Stimulated activated naive B cell treated with anti-CD40 and anti-IgM and Interleukin-4, amounts not matched to agents 10 μg/mL and 1 μg/mL and 100 μg/mL, for 72 hours (primary cell): ENCODE measurements at regions not wholly inside any gene's neighbourhood (a gene's known extent, or its start where the extent isn't known, plus 50 kb on each side); places are given as distances from the start of the nearest gene placed in this dataset.
A peak's percentile ranks its signal among the peaks of the same experiment; 100 is the strongest.
"Not testable (repeated sequence)": the region's sequence is repeated elsewhere in the genome, so short reads cannot be mapped to it uniquely, and the experiment has no call there.

Experiments
- ATAC-seq, 2 donors: fragments of 150-1000 bp; cut with Tn5 transposase; replicated peaks; 2 replicates each; pipeline ENCODE4 v1.10.0; 2021; ENCODE audit warnings: moderate library complexity in 1 of 2
- DNase-seq: peaks from one replicate; pipeline ENCODE4 v3.0.0; 2021
- H3K27ac Mint-ChIP-seq: one replicate; pipeline ENCODE4 v1.8.0; 2022; ENCODE audit warnings: mild to moderate bottlenecking, mixed read lengths
- H3K27me3 Mint-ChIP-seq, 2 donors: one replicate each; pipeline ENCODE4 v1.8.0; 2022; ENCODE audit warnings: mixed read lengths in 2 of 2
- H3K36me3 Mint-ChIP-seq, 2 donors: one replicate each; pipeline ENCODE4 v1.8.0; 2022; ENCODE audit warnings: mixed read lengths in 2 of 2, mild to moderate bottlenecking in 1 of 2
- H3K4me1 Mint-ChIP-seq, 2 donors: one replicate each; pipeline ENCODE4 v1.8.0; 2022; ENCODE audit warnings: mixed read lengths in 2 of 2, mild to moderate bottlenecking in 1 of 2
- H3K4me3 Mint-ChIP-seq, 2 donors: one replicate each; pipeline ENCODE4 v1.8.0; 2022; ENCODE audit warnings: mild to moderate bottlenecking in 2 of 2, mixed read lengths in 2 of 2, moderate library complexity in 1 of 2
- H3K9me3 Mint-ChIP-seq, 2 donors: one replicate each; pipeline ENCODE4 v1.8.0; 2022; ENCODE audit warnings: mixed read lengths in 2 of 2, mild to moderate bottlenecking in 1 of 2

GRCh38 chr6:15825332-15825930, 162.6 kb upstream of the DTNBP1 start:
- Mint-ChIP-seq H3K27me3 (peaks cover 11 to 13% of the 10 kb centered on the region in 2 donors), H3K36me3 (no peaks in the 10 kb centered on the region), H3K9me3 (no peaks in the 10 kb centered on the region), H3K27ac (no peak overlapping the region), H3K4me1 (peaks cover 9 to 26% of the 10 kb centered on the region in 2 donors), H3K4me3 (no peak overlapping the region)
- ATAC-seq (no peak), DNase-seq (no peak)

- Mint-ChIP-seq H3K27me3 (peaks cover 11 to 13% of the 10 kb centered on the region in 2 donors), H3K4me1 (peaks cover 9 to 30% of the 10 kb centered on the region in 2 donors), H3K4me3 (no peak overlapping the region), H3K36me3 (no peaks in the 10 kb centered on the region), H3K9me3 (no peaks in the 10 kb centered on the region), H3K27ac (no peak overlapping the region)
- DNase-seq: no peak
- no peak for ATAC-seq
Observed at GRCh38 chr6:15824811-15825210, 162.0 kb upstream of the DTNBP1 start.

- peaks cover 11 to 13% of the 10 kb centered on the region in 2 donors for H3K27me3 Mint-ChIP-seq
- no peaks in the 10 kb centered on the region for H3K36me3 Mint-ChIP-seq
- peaks cover 5 to 25% of the 10 kb centered on the region in 2 donors for H3K4me1 Mint-ChIP-seq
- H3K9me3 Mint-ChIP-seq: no peaks in the 10 kb centered on the region
- H3K27ac Mint-ChIP-seq: no peak overlapping the region
- ATAC-seq (no peak), DNase-seq (no peak)
- H3K4me3 Mint-ChIP-seq: no peak overlapping the region
Observed at GRCh38 chr6:15823838-15824414, 161.1 kb upstream of the DTNBP1 start.

- Mint-ChIP-seq H3K4me1 (peaks cover 4 to 18% of the 10 kb centered on the region in 2 donors), H3K4me3 (no peak overlapping the region), H3K27me3 (peaks cover 11 to 13% of the 10 kb centered on the region in 2 donors), H3K36me3 (no peaks in the 10 kb centered on the region), H3K9me3 (no peaks in the 10 kb centered on the region), H3K27ac (no peak overlapping the region)
- DNase-seq: no peak
- no peak for ATAC-seq
Observed at GRCh38 chr6:15822835-15823234, 160.0 kb upstream of the DTNBP1 start.

GRCh38 chr6:15819841-15820240, 157.0 kb upstream of the DTNBP1 start:
- H3K4me3 Mint-ChIP-seq: no peak overlapping the region
- H3K4me1 Mint-ChIP-seq: peaks cover 0 to 10% of the 10 kb centered on the region in 2 donors
- ATAC-seq (no peak), DNase-seq (no peak)
- H3K27ac Mint-ChIP-seq: no peak overlapping the region
- no peaks in the 10 kb centered on the region for H3K36me3 Mint-ChIP-seq
- no peaks in the 10 kb centered on the region for H3K9me3 Mint-ChIP-seq
- H3K27me3 Mint-ChIP-seq: peaks cover 0 to 13% of the 10 kb centered on the region in 2 donors

GRCh38 chr6:15819226-15819625, 156.4 kb upstream of the DTNBP1 start:
- no peaks in the 10 kb centered on the region for H3K9me3 Mint-ChIP-seq
- no peak overlapping the region for H3K27ac Mint-ChIP-seq
- H3K36me3 Mint-ChIP-seq: no peaks in the 10 kb centered on the region
- peaks cover 0 to 13% of the 10 kb centered on the region in 2 donors for H3K27me3 Mint-ChIP-seq
- H3K4me1 Mint-ChIP-seq: peaks cover 0 to 10% of the 10 kb centered on the region in 2 donors
- H3K4me3 Mint-ChIP-seq: no peak overlapping the region
- ATAC-seq (no peak), DNase-seq (no peak)

GRCh38 chr6:15818491-15818890, 155.7 kb upstream of the DTNBP1 start:
- Mint-ChIP-seq H3K4me3 (no peak overlapping the region), H3K27me3 (peaks cover 0 to 13% of the 10 kb centered on the region in 2 donors), H3K27ac (no peak overlapping the region), H3K4me1 (peaks cover 2 to 14% of the 10 kb centered on the region in 2 donors), H3K36me3 (no peaks in the 10 kb centered on the region), H3K9me3 (no peaks in the 10 kb centered on the region)
- no peak for ATAC-seq
- no peak for DNase-seq

GRCh38 chr6:15818044-15818443, 155.2 kb upstream of the DTNBP1 start:
- no peak overlapping the region for H3K27ac Mint-ChIP-seq
- H3K4me1 Mint-ChIP-seq: peaks cover 3 to 16% of the 10 kb centered on the region in 2 donors
- no peak for DNase-seq
- H3K9me3 Mint-ChIP-seq: no peaks in the 10 kb centered on the region
- no peak for ATAC-seq
- H3K4me3 Mint-ChIP-seq: no peak overlapping the region
- H3K27me3 Mint-ChIP-seq: peaks cover 0 to 9% of the 10 kb centered on the region in 2 donors
- no peaks in the 10 kb centered on the region for H3K36me3 Mint-ChIP-seq

- H3K27me3 Mint-ChIP-seq: peaks cover 0 to 6% of the 10 kb centered on the region in 2 donors
- H3K27ac Mint-ChIP-seq: no peak overlapping the region
- no peak for ATAC-seq
Observed at GRCh38 chr6:15817100-15817499, 154.3 kb upstream of the DTNBP1 start.

GRCh38 chr6:15816661-15817060, 153.8 kb upstream of the DTNBP1 start:
- H3K36me3 Mint-ChIP-seq: no peaks in the 10 kb centered on the region
- no peak for DNase-seq
- peaks cover 0 to 6% of the 10 kb centered on the region in 2 donors for H3K27me3 Mint-ChIP-seq
- no peaks in the 10 kb centered on the region for H3K9me3 Mint-ChIP-seq
- H3K4me1 Mint-ChIP-seq: peaks cover 6 to 20% of the 10 kb centered on the region in 2 donors
- ATAC-seq: no peak
- no peak overlapping the region for H3K27ac Mint-ChIP-seq
- no peak overlapping the region for H3K4me3 Mint-ChIP-seq

More at GRCh38 chr6:15817100-15817499, 154.3 kb upstream of the DTNBP1 start:
- peaks cover 6 to 19% of the 10 kb centered on the region in 2 donors for H3K4me1 Mint-ChIP-seq
- no peak overlapping the region for H3K4me3 Mint-ChIP-seq
- no peak for DNase-seq
- H3K9me3 Mint-ChIP-seq: no peaks in the 10 kb centered on the region
- no peaks in the 10 kb centered on the region for H3K36me3 Mint-ChIP-seq

GRCh38 chr6:15813698-15814097, 150.9 kb upstream of the DTNBP1 start:
- DNase-seq (peak; percentile 11), ATAC-seq (peak; percentile 83 to 84)
- not testable (repeated sequence) for H3K36me3 Mint-ChIP-seq, H3K27me3 Mint-ChIP-seq, H3K4me3 Mint-ChIP-seq, H3K9me3 Mint-ChIP-seq, H3K27ac Mint-ChIP-seq
- H3K4me1 Mint-ChIP-seq: peaks cover 6 to 10% of the 10 kb centered on the region in 2 donors

- DNase-seq: no peak
- H3K9me3 Mint-ChIP-seq: no peaks in the 10 kb centered on the region
- no peak for ATAC-seq
- H3K4me3 Mint-ChIP-seq: no peak overlapping the region
- no peaks in the 10 kb centered on the region for H3K27me3 Mint-ChIP-seq
- no peak overlapping the region for H3K27ac Mint-ChIP-seq
- H3K36me3 Mint-ChIP-seq: no peaks in the 10 kb centered on the region
- H3K4me1 Mint-ChIP-seq: peaks cover 6 to 10% of the 10 kb centered on the region in 2 donors
Observed at GRCh38 chr6:15811107-15811506, 148.3 kb upstream of the DTNBP1 start.

GRCh38 chr6:15810618-15811017, 147.8 kb upstream of the DTNBP1 start:
- no peak for ATAC-seq
- Mint-ChIP-seq H3K4me3 (no peak overlapping the region), H3K4me1 (peaks cover 6 to 10% of the 10 kb centered on the region in 2 donors), H3K36me3 (no peaks in the 10 kb centered on the region), H3K27ac (no peak overlapping the region), H3K27me3 (no peaks in the 10 kb centered on the region), H3K9me3 (no peaks in the 10 kb centered on the region)
- no peak for DNase-seq

GRCh38 chr6:15809367-15809766, 146.5 kb upstream of the DTNBP1 start:
- no peaks in the 10 kb centered on the region for H3K9me3 Mint-ChIP-seq
- peaks cover 10% of the 10 kb centered on the region in 2 donors for H3K4me1 Mint-ChIP-seq
- no peak for DNase-seq
- no peak for ATAC-seq
- no peak overlapping the region for H3K27ac Mint-ChIP-seq
- no peak overlapping the region for H3K4me3 Mint-ChIP-seq
- no peaks in the 10 kb centered on the region for H3K36me3 Mint-ChIP-seq
- H3K27me3 Mint-ChIP-seq: no peaks in the 10 kb centered on the region
